Heart left ventricle (tissue), 16 donors: ENCODE measurements at regions not wholly inside any gene's neighbourhood (a gene's known extent, or its start where the extent isn't known, plus 50 kb on each side); places are given as distances from the start of the nearest gene placed in this dataset.

Experiments
- ATAC-seq, 4 donors: fragments of 200-7000 bp; cut with Tn5 transposase; one replicate each; pipeline ENCODE4 v1.9.1; 2020 to 2022; ENCODE audit warnings: moderate library complexity in 4 of 4, mild to moderate bottlenecking in 3 of 4, moderate number of reproducible peaks in 1 of 4
- DNase-seq, 5 donors: peaks; one replicate each; pipeline ENCODE4 v3.0.0-alpha.2; 2020
- H3K27ac ChIP-seq, 12 donors: fragments of 200-600 bp; sonication (generic) in 4 of 12; one replicate each; pipeline versions ENCODE4 v1.5.0 to v1.8.0; 2016 to 2022; ENCODE audit warnings: mild to moderate bottlenecking in 2 of 12
- H3K27me3 ChIP-seq, 9 donors: fragments of 200-600 bp; sonication (generic) in 2 of 9; one replicate each; pipeline versions ENCODE4 v1.5.1 to v1.8.0; 2016 to 2022; ENCODE audit warnings: mild to moderate bottlenecking in 3 of 9
- H3K36me3 ChIP-seq, 9 donors: fragments of 200-600 bp; sonication (generic) in 2 of 9; one replicate each; pipeline versions ENCODE4 v1.5.0 to v1.8.0; 2018 to 2022; ENCODE audit warnings: mild to moderate bottlenecking in 2 of 9
- H3K4me1 ChIP-seq, 12 donors: fragments of 200-600 bp; sonication (generic) in 4 of 12; one replicate each; pipeline versions ENCODE4 v1.5.0 to v1.8.0; 2016 to 2022; ENCODE audit warnings: mild to moderate bottlenecking in 3 of 12
- H3K4me3 ChIP-seq, 12 donors: fragments of 200-600 bp; sonication (generic) in 4 of 12; one replicate each; pipeline versions ENCODE4 v1.5.0 to v1.8.0; 2017 to 2022; ENCODE audit warnings: mild to moderate bottlenecking in 9 of 12, moderate library complexity in 4 of 12
- H3K9me3 ChIP-seq, 12 donors: fragments of 200-600 bp; sonication (generic) in 4 of 12; one replicate each; pipeline versions ENCODE4 v1.5.0 to v1.8.0; 2016 to 2022; ENCODE audit warnings: mild to moderate bottlenecking in 1 of 12
- CTCF ChIP-seq, 12 donors: fragments of 200-600 bp; sonication (generic) in 4 of 12; IDR thresholded peaks; one replicate each; pipeline versions ENCODE4 v1.5.0 to v1.8.0; 2018 to 2022; ENCODE audit warnings: antibody characterized with exemption in 12 of 12, mild to moderate bottlenecking in 5 of 12
- POLR2A ChIP-seq, 2 donors: fragments of 450-650 bp; IDR thresholded peaks; one replicate each; pipeline ENCODE4 v1.6.1; 2017; ENCODE audit warnings: antibody characterized with exemption in 2 of 2, mild to moderate bottlenecking in 2 of 2, moderate library complexity in 2 of 2
- WGBS, 4 donors: extraction: QIAGEN DNeasy Blood & Tissue Kit in 2 of 4; methylation state at CpG; one replicate each; pipeline versions ENCODE4 v1.1.5 to v1.1.7; 2013 to 2018; 5-methylcytosine and 5-hydroxymethylcytosine counted together
- intact Hi-C, 10 donors: fragments of 100-400 bp; cut with DNase I; formaldehyde crosslinking; loops; one replicate each; pipeline versions ENCODE4 v1.11.1 to v1.14.2; 2022
- donor health status: ischemic (EF 13 %, LVEDD 7.1; RV severe dilation, severe dysfunction).
- donor health status: healthy with polysubstance abuse.
- donor health status: DM: no; HTN: yes; CAD: no.
- donor health status: DM: no; HTN: no; CAD: no.
- donor health status: ischemic (EF 25% LVEDD 6.9; RV normal size, moderate dysfunction).
- donor health status: ischemic (EF 25% LVEDD 5.7; RV mildly dilated, moderate dysfunction).
- donor health status: healthy.
- donor health status: DM: yes; HTN: yes; CAD: no.
- donor health status: ischemic (EF 35%, LVEDD 5.7; RV mildly dilated, moderate dysfunction).
- donor health status: nonischemic (EF 11% LVEDD 7.7; RV severe dilation, severe dysfunction).
- donor health status: DM: yes; HTN: yes; CAD: no.
- donor health status: PGD.
- donor health status: ischemic (EF 29% LVEDD 5.4; RV normal size, mild dysfunction).
- donor health status: nonischemic (EF 23%, LVEDD 6.1; RV moderate dilation, normal function).

- Histone ChIP-seq H3K4me3 (no peak overlapping the region), H3K36me3 (no peaks in the 10 kb centered on the region), H3K9me3 (no peaks in the 10 kb centered on the region), H3K4me1 (no peaks in the 10 kb centered on the region), H3K27me3 (peaks cover 0 to 45% (median 0%) of the 10 kb centered on the region in 9 donors), H3K27ac (no peak overlapping the region)
- TF ChIP-seq POLR2A (IDR thresholded peaks at IDR 0.05) (no peak), CTCF (IDR thresholded peaks at IDR 0.05) (no peak)
- intact Hi-C loops = no loop called here
- DNase-seq (no peak), ATAC-seq (no peak)
- 62 to 67% (median 64%) methylated on average over 4 of the region's 4 CpGs for WGBS, 4 donors
Measured at GRCh38 chr22:26974914-26975803, 317.8 kb downstream of the MIAT start.

GRCh38 chr22:26975865-26976264, 318.5 kb downstream of the MIAT start:
- intact Hi-C loops = no loop called here
- H3K4me1 ChIP-seq = no peaks in the 10 kb centered on the region
- H3K27ac ChIP-seq = no peak overlapping the region
- no peak overlapping the region for H3K4me3 ChIP-seq
- H3K27me3 ChIP-seq = peaks cover 0 to 38% (median 0%) of the 10 kb centered on the region in 9 donors
- no peaks in the 10 kb centered on the region for H3K9me3 ChIP-seq
- TF ChIP-seq POLR2A (IDR thresholded peaks at IDR 0.05) (no peak), CTCF (IDR thresholded peaks at IDR 0.05) (no peak)
- no peaks in the 10 kb centered on the region for H3K36me3 ChIP-seq
- DNase-seq = no peak
- no peak for ATAC-seq
- WGBS, 4 donors = 76 to 86% (median 80%) methylated on average over 3 of the region's 3 CpGs

GRCh38 chr22:26977741-26978376, 320.5 kb downstream of the MIAT start:
- WGBS, 4 donors = 63 to 71% (median 68%) methylated on average over 5 of the region's 5 CpGs
- no peak for ATAC-seq
- no peak for DNase-seq
- no peaks in the 10 kb centered on the region for H3K9me3 ChIP-seq
- H3K27me3 ChIP-seq = peaks cover 0 to 36% (median 0%) of the 10 kb centered on the region in 9 donors
- no peak overlapping the region for H3K27ac ChIP-seq
- intact Hi-C loops = no loop called here
- TF ChIP-seq POLR2A (IDR thresholded peaks at IDR 0.05) = no peak
- no peak for TF ChIP-seq CTCF (IDR thresholded peaks at IDR 0.05)
- no peaks in the 10 kb centered on the region for H3K4me1 ChIP-seq
- no peaks in the 10 kb centered on the region for H3K36me3 ChIP-seq
- H3K4me3 ChIP-seq = no peak overlapping the region

GRCh38 chr22:26979294-26979693, 321.9 kb downstream of the MIAT start:
- DNase-seq = no peak
- Histone ChIP-seq H3K27me3 (peaks cover 0 to 36% (median 0%) of the 10 kb centered on the region in 9 donors), H3K9me3 (no peaks in the 10 kb centered on the region), H3K4me1 (no peaks in the 10 kb centered on the region), H3K27ac (no peak overlapping the region), H3K4me3 (no peak overlapping the region), H3K36me3 (no peaks in the 10 kb centered on the region)
- TF ChIP-seq CTCF (IDR thresholded peaks at IDR 0.05) (no peak), POLR2A (IDR thresholded peaks at IDR 0.05) (no peak)
- intact Hi-C loops = no loop called here
- WGBS, 4 donors = 20 to 34% (median 29%) methylated on average over 6 of the region's 6 CpGs
- ATAC-seq = peak in 1 of 4 donors; percentile 24
